22Rv1 (cell line): ENCODE measurements at regions not wholly inside any gene's neighbourhood (a gene's known extent, or its start where the extent isn't known, plus 50 kb on each side); places are given as distances from the start of the nearest gene placed in this dataset.

Source experiments
- CTCF ChIP-seq: fragments of 450-650 bp; IDR thresholded peaks from 2 replicates; pipeline ENCODE4 v1.5.1; 2017; ENCODE audit warnings: mild to moderate bottlenecking
- ZFX ChIP-seq: fragments of 450-650 bp; IDR thresholded peaks from 2 replicates; pipeline ENCODE4 v1.6.1; 2017; ENCODE audit warnings: antibody characterized with exemption, borderline replicate concordance

- TF ChIP-seq CTCF (no peak), ZFX (no peak)
These were observed 152.3 kb downstream of the ZNF664 start for GRCh38 chr12:124125203-124125871.
